ENCODE measurements at regions not wholly inside any gene's neighbourhood (a gene's known extent, or its start where the extent isn't known, plus 50 kb on each side); places are given as distances from the start of the nearest gene placed in this dataset.
"Not testable (repeated sequence)": the region's sequence is repeated elsewhere in the genome, so short reads cannot be mapped to it uniquely, and the experiment has no call there.

DNA sequence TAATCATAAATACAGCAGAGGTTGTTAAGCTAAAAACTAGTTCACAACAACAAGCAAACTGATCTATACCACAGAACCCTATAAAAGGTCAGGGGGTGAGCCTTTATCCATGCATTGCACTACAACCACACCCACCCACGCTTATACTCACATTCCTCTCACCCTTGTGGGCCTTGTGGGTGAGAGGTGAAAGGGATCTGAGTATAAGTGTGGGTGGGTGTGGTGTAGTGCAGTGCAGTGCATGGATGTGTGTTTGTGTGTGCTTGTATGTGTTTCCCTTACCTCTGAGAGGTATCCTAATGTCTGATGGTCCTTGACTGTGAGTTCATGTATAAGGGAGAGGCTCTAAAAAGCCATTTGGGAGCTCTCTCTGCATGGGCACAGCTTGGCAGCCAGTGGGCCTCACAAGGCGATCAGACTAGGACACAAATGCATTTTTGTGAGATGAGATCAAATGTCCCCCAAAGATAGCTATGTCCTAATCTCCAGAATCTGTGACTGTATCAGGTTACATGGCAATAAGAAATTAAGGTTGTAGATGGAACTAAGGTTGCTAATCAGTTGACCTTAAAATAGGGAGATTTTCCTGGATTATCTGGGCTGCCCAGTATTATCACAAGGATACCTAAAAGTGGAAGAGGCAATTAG, 95.5 kb upstream of the DPT start:
- no peak for DNase-seq (ENCODE audit: low read depth)
- in situ Hi-C loops (cut with HindIII; ENCODE audit: low pct_unique_long_range_greater_than_20kb, low sequenced_read_pairs): no loop called here

DNA sequence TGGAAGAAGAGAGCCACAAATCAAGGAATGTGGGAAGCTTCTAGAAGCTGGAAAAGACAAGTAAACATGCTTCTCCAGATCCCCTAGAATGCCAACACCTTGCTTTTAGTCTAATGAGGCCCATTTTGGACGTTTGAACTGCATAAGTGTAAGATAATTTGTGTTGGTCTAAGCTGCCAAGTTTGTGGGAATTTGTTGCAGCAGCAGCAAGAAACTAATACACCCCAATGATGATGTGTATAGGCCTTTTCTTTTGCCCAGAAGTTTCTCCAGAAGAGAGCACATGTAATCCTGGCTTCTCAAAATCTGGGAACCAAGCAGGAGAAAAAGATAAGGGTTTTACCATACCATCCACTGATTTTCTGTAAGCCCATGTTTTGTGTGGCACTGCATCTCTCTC, 96.1 kb upstream of the DPT start:
- DNase-seq (ENCODE audit: low read depth): no peak
- in situ Hi-C loops (cut with HindIII; ENCODE audit: low pct_unique_long_range_greater_than_20kb, low sequenced_read_pairs): no loop called here

DNA sequence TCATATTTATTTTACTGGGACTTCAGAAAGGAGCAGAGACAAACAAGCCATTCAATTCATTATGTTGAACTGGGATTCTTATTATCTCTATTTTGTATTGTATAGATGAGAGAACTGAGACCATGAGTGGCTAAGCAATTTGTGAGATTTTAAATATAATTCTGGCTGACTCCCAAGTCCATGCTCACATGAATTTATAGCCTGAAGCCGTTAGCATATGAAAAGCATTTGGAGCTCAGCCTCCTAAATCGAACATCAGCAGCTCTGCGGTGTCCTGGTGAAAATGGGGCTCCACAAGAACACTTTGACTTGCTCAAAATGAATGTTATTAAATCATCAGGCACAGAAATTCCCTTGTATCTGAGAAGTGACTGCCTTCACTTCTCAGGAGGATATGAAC, 96.8 kb upstream of the DPT start:
- in situ Hi-C loops (cut with HindIII; ENCODE audit: low pct_unique_long_range_greater_than_20kb, low sequenced_read_pairs): no loop called here
- DNase-seq (ENCODE audit: low read depth): no peak

DNA sequence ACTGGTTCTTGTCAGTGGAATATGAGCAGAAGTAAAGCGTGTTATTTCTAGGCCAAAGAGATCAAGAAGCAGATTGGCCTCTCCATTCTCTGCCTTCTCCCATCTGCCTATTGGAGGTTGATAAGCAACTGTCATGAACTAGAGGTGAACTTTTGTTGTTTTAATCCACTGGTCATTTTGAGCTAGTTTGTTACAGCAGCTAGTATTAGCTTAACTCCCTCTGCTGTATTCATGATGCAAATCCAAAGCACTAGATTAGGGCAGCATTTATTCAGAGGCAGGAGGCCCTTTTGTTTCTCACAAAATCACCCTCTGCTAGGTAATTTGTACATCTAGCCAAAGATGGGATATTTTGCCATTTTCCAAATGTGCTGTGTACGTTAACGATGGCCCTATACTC, 97.3 kb upstream of the DPT start:
- in situ Hi-C loops (cut with HindIII; ENCODE audit: low pct_unique_long_range_greater_than_20kb, low sequenced_read_pairs): no loop called here
- DNase-seq (ENCODE audit: low read depth): no peak

DNA sequence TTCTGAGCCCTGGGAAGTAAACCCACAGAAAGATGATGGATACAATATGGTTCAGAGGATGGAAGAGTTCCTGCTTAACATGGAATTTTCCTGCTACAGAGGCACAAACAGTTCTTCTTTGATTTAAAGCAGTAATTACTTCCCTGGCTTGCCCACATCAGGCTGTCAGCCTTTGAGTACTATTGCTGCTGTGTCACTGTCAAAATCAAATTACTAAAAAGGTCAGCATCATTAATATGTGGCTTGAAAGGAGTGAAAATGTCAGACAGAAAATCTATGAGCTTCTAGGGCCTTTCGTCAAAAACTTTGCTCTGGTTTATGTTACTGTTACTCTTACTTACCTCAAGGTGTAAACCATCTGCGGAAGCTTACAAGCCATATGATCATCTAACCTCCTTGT, 98.6 kb upstream of the DPT start:
- in situ Hi-C loops (cut with HindIII; ENCODE audit: low pct_unique_long_range_greater_than_20kb, low sequenced_read_pairs): no loop called here
- no peak for DNase-seq (ENCODE audit: low read depth)

DNA sequence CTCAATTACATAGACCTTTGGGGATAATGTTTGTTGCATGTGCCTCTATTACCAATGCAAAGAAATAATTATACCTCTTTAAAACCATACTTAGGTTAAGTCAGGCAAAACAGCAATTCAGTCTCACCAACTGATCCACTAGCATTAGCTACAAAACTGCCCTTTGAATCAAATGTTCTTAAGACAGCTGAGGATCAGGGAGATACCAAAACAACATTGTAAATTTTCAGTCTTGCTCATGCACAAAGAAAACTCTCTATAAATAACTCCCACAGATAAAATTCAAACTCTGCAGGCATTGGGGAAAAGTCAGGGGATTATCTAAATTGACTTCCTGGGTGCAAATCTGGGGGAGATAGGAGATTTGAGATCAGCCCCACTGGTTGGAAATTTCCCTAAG, 100.9 kb upstream of the DPT start:
- in situ Hi-C loops (cut with HindIII; ENCODE audit: low pct_unique_long_range_greater_than_20kb, low sequenced_read_pairs): no loop called here
- DNase-seq (ENCODE audit: low read depth): no peak

DNA sequence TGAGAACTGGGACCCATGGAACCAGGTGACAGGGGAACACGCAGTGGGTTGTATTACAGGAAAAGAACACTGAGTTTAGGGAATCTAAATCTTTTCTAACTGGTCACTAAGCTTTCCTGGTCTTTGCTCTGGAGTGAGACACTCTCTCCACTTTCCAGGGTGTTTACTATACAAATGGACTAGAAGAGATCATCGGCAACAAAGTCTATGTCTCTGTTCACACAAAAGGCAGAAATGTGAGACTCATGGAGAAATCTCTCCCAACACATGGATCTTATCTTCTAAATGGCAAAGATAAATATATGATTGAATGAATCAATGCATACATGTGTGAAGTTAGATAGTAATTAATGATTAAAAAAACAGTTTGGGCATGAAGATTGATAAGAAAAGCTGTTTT, 101.6 kb upstream of the DPT start:
- in situ Hi-C loops (cut with HindIII; ENCODE audit: low pct_unique_long_range_greater_than_20kb, low sequenced_read_pairs): no loop called here
- DNase-seq (ENCODE audit: low read depth): no peak

DNA sequence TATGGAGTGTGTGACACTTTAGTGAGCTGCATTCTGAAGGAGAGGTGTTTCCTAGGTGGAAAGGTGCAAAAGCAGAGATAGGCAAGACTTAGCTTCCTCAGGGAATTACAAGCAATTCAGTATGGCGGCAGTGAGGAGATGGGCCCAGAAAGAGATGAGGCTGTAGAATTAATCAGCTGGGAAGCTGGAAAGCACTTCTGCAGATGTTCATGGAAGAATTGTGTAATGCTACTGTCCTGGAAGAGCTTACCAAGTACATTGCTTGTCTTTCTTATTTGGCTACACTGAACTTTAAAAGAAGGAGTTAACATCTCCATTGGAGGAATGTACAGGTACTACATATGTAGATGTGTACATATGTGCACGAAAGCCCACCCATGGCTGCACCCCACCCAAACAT, 103.7 kb upstream of the DPT start:
- no peak for DNase-seq (ENCODE audit: low read depth)
- in situ Hi-C loops (cut with HindIII; ENCODE audit: low pct_unique_long_range_greater_than_20kb, low sequenced_read_pairs): no loop called here

DNA sequence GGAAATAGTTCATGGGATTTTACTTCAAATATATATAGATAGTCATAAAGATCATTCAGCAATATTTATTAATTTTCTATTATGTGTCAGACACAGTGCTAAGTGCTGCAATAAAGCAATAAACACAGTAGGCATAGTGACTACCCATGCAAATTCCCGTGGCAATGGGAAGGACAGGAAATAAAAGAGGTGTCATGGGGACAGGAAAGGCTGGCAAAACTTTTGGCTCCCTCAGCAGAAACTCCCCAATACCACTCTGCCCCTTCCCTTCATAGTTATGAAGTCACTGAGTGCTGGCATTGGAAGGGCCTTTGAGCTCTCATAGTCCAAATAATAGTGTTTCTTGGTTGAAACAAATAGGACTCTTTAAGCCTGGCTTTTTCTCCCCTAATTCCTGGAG, 104.4 kb upstream of the DPT start:
- no peak for DNase-seq (ENCODE audit: low read depth)
- in situ Hi-C loops (cut with HindIII; ENCODE audit: low pct_unique_long_range_greater_than_20kb, low sequenced_read_pairs): no loop called here

DNA sequence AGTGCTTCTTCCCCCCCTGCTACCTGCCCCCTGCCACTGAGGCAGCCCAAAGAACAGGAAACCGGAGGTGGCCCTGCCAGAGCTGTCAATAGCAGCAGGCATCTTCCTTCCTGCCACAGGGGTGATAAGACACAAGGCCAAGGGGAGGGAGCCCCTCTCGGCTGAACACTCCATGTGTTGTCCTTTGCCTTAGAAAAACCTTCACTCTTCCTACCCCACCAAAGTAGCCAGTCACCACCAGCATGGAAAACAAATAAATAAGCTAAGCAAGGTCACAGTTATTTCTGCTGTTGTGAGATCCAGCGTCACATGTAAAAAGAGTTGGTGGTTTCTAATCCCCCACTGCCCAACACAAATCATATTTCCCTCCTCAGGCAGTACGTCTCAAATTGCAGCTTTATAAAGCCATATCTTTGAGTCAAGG, 104.8 kb upstream of the DPT start:
- in situ Hi-C loops (cut with HindIII; ENCODE audit: low pct_unique_long_range_greater_than_20kb, low sequenced_read_pairs): no loop called here
- no peak for DNase-seq (ENCODE audit: low read depth)

DNA sequence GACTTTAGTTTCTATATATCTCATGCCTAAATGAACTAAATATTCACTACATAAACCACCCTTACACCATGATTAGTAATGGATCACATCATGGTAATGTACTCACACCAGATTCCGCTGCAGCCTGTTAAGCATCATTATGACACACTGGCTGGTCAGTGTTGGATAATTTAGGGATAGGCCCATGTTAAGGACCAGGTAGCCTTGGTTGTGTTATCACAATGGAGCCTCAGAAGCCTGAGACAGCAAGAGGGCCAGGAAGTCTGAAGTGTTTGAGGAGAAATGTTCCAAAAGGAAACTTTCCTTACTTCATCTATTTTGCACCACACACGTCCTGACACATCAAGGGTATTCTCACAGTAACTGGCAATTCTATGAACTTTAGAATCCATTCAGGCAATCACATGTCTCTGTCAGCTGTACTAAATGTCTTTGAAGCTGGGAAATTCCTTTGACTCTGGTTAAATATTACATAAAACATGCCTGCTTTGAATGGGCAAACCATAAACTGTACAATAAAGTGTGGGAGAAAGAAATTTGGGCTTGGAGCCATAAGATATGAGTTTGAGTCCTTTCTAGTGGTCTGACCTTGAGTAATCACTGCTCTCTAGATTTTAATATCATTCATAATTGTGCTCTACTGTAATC, 105.3 kb upstream of the DPT start:
- in situ Hi-C loops (cut with HindIII; ENCODE audit: low pct_unique_long_range_greater_than_20kb, low sequenced_read_pairs): no loop called here
- peak; percentile 36 for DNase-seq (ENCODE audit: low read depth)

DNA sequence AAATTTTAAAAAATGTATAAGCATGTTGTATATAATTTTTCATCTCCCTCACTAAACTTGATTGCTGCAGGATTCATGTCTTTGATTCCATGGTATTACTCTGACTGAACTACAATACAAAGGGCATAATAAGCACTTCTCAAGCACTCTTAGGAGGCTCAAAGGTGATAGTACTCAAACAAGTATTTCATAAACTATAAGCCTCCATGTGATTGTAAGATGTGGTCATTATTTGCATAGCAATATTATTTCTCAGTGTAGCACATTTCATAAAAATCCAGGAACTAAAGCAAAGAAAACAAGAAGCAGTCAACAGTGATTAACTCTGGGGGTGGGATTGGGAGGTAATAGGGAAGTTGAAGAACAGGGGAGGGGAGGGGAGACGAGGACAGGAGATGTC, 106.2 kb upstream of the DPT start:
- in situ Hi-C loops (cut with HindIII; ENCODE audit: low pct_unique_long_range_greater_than_20kb, low sequenced_read_pairs): no loop called here
- DNase-seq (ENCODE audit: low read depth): no peak

DNA sequence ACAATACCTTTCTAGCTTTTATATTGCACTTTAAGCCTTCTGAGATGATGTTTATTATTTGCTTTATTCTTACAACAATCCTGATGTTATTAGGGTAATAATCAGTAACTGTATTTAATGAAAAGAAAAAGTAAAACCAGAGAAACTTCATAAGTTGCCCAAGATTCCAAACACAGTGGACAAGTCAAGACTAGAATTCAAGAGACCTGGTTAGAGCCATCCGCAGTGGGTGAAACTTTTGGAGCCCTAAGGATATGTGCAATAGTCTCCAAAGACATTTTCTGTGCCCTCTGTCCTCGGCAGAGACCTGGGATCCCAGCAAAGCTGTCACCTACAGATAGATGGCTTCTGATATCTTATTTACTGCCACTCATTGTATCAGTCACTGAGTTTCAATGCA, 106.8 kb upstream of the DPT start:
- DNase-seq (ENCODE audit: low read depth): no peak
- in situ Hi-C loops (cut with HindIII; ENCODE audit: low pct_unique_long_range_greater_than_20kb, low sequenced_read_pairs): no loop called here

DNA sequence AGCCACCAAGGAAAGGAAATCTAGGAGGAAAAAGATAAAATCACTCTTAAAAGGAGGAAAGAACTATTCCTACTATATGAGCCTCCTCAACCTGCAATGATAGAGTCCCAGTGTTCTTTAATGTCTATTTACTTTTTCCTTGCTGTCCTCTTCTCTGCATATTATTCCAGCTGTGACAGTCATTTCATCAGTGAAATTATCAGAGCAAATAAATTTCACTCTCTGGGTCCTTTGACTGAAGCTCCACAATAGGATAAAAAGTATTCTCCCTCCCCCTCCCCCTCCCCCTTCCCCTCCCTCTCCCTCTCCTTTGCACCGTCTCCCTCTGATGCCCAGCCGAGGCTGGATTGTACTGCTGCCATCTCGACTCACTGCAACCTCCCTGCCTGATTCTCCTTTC, 107.5 kb upstream of the DPT start:
- in situ Hi-C loops (cut with HindIII; ENCODE audit: low pct_unique_long_range_greater_than_20kb, low sequenced_read_pairs): no loop called here

DNA sequence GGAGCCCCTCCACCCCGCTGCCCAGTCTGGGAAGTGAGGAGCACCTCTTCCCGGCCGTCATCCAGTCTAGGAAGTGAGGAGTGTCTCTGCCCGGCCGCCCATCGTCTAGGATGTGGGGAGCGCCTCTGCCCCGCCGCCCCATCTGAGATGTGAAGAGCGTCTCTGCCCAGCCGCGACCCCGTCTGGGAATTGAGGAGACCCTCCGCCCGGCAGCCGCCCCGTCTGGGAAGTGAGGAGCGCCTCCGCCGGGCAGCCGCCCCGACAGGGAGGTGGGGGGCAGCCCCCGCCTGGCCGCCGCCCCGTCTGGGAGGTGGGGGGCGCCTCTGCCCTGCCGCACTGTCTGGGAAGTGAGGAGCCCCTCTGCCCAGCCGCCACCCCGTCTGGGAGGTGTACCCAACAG, 108.2 kb upstream of the DPT start:
- DNase-seq (ENCODE audit: low read depth); in situ Hi-C loops (cut with HindIII; ENCODE audit: low pct_unique_long_range_greater_than_20kb, low sequenced_read_pairs): not testable (repeated sequence)

More for the DNA sequence above, 107.5 kb upstream of the DPT start:
- no peak for DNase-seq (ENCODE audit: low read depth)

DNA sequence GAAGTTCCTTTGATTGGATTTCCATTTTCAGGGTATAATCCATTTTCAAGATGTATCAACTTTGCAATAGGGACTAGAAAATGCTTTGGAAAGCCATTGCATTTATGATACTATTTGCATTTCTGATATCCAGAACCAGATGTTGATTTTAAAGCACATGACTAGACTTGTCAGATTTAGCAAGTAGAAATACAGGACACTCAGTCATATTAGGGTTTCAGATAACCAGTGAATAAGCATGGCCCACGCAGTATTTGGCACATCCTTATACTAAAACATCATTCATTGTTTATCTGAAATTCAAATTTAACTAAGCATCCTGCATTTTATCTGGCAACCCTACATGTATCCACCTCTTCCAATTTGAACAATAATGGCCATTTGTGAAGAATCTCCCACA, 113.3 kb upstream of the DPT start:
- in situ Hi-C loops (cut with HindIII; ENCODE audit: low pct_unique_long_range_greater_than_20kb, low sequenced_read_pairs): no loop called here
- no peak for DNase-seq (ENCODE audit: low read depth)

DNA sequence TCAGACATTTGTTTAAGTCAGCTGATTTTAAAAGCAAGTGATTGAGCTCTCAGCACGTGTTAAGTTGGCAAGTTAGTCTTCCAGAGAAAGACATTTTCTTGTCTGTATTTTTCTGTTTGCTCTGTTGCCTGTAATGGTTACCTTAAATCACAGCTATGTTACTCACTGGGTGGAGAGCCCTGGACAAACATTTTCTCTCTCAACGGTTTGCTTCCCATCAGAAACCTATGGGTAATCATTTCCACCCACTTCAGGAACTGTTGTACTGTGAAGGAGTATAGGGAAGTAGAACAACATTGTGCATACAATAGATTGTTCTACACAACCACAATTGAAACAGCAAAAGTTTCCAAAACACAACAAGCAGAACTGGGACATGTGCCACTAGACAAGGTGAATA, 113.9 kb upstream of the DPT start:
- in situ Hi-C loops (cut with HindIII; ENCODE audit: low pct_unique_long_range_greater_than_20kb, low sequenced_read_pairs): no loop called here
- peak; percentile 16 for DNase-seq (ENCODE audit: low read depth)

DNA sequence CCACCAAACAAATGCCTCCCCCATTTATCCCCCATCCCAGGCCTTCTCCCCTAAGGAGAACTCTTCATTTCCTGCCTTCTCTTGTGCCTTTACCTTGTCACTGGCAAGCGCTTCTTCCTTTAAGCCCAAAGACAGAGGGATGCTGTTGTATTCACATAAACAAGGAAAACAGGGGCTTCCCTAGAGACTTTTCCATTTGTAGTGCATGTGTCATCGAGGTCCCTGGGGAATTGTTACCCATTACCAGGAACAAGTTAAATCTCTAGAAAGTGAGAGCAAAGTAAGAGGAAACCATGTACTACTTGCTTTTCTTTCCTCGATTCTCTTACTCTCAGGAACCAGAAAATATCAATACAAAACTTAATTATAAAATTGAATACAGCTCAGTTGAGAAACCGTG, 114.4 kb upstream of the DPT start:
- DNase-seq (ENCODE audit: low read depth): no peak
- in situ Hi-C loops (cut with HindIII; ENCODE audit: low pct_unique_long_range_greater_than_20kb, low sequenced_read_pairs): no loop called here

DNA sequence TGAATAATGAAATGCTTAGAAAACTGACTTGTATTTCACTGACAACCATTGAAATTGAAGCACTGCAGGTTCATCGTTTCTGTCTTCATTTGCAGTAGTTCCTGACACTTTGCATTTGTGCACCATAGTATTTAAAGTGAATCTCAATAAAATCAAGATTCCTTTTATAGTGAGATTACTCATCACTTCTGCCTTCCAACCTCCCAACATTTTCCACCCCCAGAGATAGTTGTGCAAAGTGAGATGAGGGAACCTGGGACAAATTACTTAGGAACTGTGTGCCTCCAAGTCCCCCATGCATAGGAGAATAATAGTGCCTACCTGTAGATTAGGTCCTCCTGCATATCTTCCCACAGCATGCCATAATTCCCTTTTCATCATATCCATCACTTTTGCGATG, 114.9 kb upstream of the DPT start:
- no peak for DNase-seq (ENCODE audit: low read depth)
- in situ Hi-C loops (cut with HindIII; ENCODE audit: low pct_unique_long_range_greater_than_20kb, low sequenced_read_pairs): no loop called here

DNA sequence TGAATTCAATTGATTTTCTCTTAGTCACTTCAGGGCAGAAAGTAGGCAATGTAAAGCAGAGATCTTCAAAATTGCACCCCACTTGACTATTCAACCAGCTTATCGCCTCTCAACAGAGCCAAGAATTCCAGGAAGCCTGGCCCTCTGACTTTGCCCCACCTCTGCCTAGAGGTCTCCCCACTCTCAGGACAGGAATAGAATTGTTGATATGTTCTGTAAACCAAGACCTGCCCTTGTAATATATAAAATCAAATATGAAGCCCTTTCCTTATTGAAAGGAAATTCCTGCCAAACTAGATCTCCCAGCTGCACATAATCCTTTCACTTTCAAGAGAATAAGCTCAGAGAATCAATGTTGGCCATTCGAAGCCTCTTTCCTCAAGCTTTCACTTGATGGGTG, 116.1 kb upstream of the DPT start:
- DNase-seq (ENCODE audit: low read depth): no peak
- in situ Hi-C loops (cut with HindIII; ENCODE audit: low pct_unique_long_range_greater_than_20kb, low sequenced_read_pairs): no loop called here
